Caco-2 (cell line): ENCODE measurements at regions not wholly inside any gene's neighbourhood (a gene's known extent, or its start where the extent isn't known, plus 50 kb on each side); places are given as distances from the start of the nearest gene placed in this dataset.

ENCODE experiments used
- BruUV-seq: library from RNA; stranded (reverse); fragments of 400-500 nt; replicated peaks from 2 replicates; lab custom pipeline; 2021; lab: Mats Ljungman, UMichigan
- CTCF ChIA-PET: fragments of 300-600 bp; sonication (Branson Sonifier 250); formaldehyde crosslinking; loops from one replicate; lab custom pipeline; 2022; ENCODE audit warnings: antibody characterized with exemption; lab: Charles Lee
- POLR2A ChIA-PET: fragments of 300-600 bp; sonication (Branson Sonifier 250); formaldehyde crosslinking; loops from one replicate; lab custom pipeline; 2022; ENCODE audit warnings: antibody characterized with exemption; lab: Charles Lee
- DNase-seq, 2 experiments: peaks; one replicate each; pipeline versions ENCODE4 v3.0.0 to v3.0.0-alpha.2; 2020 to 2022
- H3K27me3 ChIP-seq: replicated peaks from 2 replicates; pipeline ENCODE4 v1.6.0; 2011; ENCODE audit warnings: low read length; ENCODE audit not compliant: control insufficient read depth, insufficient read depth
- H3K36me3 ChIP-seq: 2 replicates; pipeline ENCODE4 v1.5.1; 2011; ENCODE audit warnings: low read length; ENCODE audit not compliant: control insufficient read depth, insufficient read depth
- H3K4me1 ChIP-seq: fragments of 250-450 bp; sonication (Bioruptor Pico); 2 replicates; pipeline ENCODE4 v1.5.1; 2020; ENCODE audit warnings: mild to moderate bottlenecking
- H3K4me3 ChIP-seq: 2 replicates; pipeline ENCODE4 v1.5.1; 2011; ENCODE audit warnings: low read depth, mild to moderate bottlenecking, control low read depth, low read length
- H3K9me3 ChIP-seq: fragments of 250-450 bp; sonication (Bioruptor Pico); 2 replicates; pipeline ENCODE4 v1.5.1; 2020; ENCODE audit warnings: mild to moderate bottlenecking, moderate library complexity
- H3K27ac Mint-ChIP-seq: one replicate; pipeline ENCODE4 v1.8.0; 2022; ENCODE audit warnings: mixed read lengths; ENCODE audit not compliant: unreplicated experiment
- H3K27me3 Mint-ChIP-seq: one replicate; pipeline ENCODE4 v1.8.0; 2022; ENCODE audit warnings: mixed read lengths; ENCODE audit not compliant: insufficient read depth, unreplicated experiment
- H3K36me3 Mint-ChIP-seq: one replicate; pipeline ENCODE4 v1.8.0; 2022; ENCODE audit warnings: mild to moderate bottlenecking, mixed read lengths; ENCODE audit not compliant: insufficient read depth, unreplicated experiment
- H3K4me1 Mint-ChIP-seq: one replicate; pipeline ENCODE4 v1.8.0; 2022; ENCODE audit warnings: low read depth, mixed read lengths; ENCODE audit not compliant: unreplicated experiment
- H3K4me3 Mint-ChIP-seq: one replicate; pipeline ENCODE4 v1.8.0; 2022; ENCODE audit warnings: mild to moderate bottlenecking, moderate library complexity, mixed read lengths; ENCODE audit not compliant: unreplicated experiment
- H3K9me3 Mint-ChIP-seq: one replicate; pipeline ENCODE4 v1.8.0; 2022; ENCODE audit warnings: mixed read lengths; ENCODE audit not compliant: unreplicated experiment
- intact Hi-C: fragments of 100-400 bp; cut with micrococcal nuclease; formaldehyde crosslinking; loops from one replicate; pipeline ENCODE4 v1.10.0; 2022; ENCODE audit not compliant: unreplicated experiment
- TF ChIP-seq, protein P1 (sequence below), 2 experiments: fragments of 200-600 bp in 1 of 2; IDR thresholded peaks; 1 replicate in 1 of 2; 2 replicates in 1 of 2; pipeline versions ENCODE4 v1.5.1 to v1.8.0; 2011 to 2022; ENCODE audit warnings: antibody characterized with exemption in 1 of 2, control low read depth in 1 of 2, inconsistent platforms in 1 of 2, low read depth in 1 of 2, low read length in 1 of 2, mild to moderate bottlenecking in 1 of 2, moderate library complexity in 1 of 2; ENCODE audit not compliant: insufficient read depth in 1 of 2, severe bottlenecking in 1 of 2, unreplicated experiment in 1 of 2

DNA sequence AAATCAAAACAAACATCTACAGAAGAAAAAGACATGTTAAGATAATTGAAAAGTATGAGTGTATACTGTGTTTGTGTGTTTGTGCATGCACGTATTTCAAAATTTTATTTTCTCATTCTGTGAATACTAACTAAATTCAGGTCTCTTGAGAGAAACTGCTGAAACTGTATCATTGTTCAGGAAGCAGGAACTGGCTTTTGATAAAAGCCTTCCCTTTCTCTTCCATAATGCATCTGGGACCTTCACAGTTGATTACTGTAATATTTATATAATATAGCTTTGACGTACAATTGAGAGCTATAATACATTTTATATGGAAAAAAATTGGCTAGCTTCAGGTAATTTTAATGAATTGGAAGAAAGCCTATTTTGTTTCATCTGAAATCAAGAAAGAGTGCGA is 993.5 kb downstream of the SLC6A15 start:
- no peaks in the 10 kb centered on the region for H3K9me3 ChIP-seq
- H3K4me1 ChIP-seq: no peaks in the 10 kb centered on the region
- H3K9me3 Mint-ChIP-seq: no peaks in the 10 kb centered on the region
- CTCF ChIA-PET: no interaction called here
- H3K4me3 Mint-ChIP-seq: no peak overlapping the region
- H3K36me3 ChIP-seq: no peaks in the 10 kb centered on the region
- POLR2A ChIA-PET: no interaction called here
- H3K27me3 Mint-ChIP-seq: no peaks in the 10 kb centered on the region
- H3K4me1 Mint-ChIP-seq: no peaks in the 10 kb centered on the region
- no peaks in the 10 kb centered on the region for H3K36me3 Mint-ChIP-seq
- no peaks in the 10 kb centered on the region for H3K27me3 ChIP-seq
- TF ChIP-seq, protein P1, sequence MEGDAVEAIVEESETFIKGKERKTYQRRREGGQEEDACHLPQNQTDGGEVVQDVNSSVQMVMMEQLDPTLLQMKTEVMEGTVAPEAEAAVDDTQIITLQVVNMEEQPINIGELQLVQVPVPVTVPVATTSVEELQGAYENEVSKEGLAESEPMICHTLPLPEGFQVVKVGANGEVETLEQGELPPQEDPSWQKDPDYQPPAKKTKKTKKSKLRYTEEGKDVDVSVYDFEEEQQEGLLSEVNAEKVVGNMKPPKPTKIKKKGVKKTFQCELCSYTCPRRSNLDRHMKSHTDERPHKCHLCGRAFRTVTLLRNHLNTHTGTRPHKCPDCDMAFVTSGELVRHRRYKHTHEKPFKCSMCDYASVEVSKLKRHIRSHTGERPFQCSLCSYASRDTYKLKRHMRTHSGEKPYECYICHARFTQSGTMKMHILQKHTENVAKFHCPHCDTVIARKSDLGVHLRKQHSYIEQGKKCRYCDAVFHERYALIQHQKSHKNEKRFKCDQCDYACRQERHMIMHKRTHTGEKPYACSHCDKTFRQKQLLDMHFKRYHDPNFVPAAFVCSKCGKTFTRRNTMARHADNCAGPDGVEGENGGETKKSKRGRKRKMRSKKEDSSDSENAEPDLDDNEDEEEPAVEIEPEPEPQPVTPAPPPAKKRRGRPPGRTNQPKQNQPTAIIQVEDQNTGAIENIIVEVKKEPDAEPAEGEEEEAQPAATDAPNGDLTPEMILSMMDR (IDR thresholded peaks at IDR 0.05; ENCODE audit: insufficient read depth in 1 of 2, low read depth in 1 of 2, low read length in 1 of 2, severe bottlenecking in 1 of 2, unreplicated experiment in 1 of 2): no peak
- BruUV-seq: no TSS peak
- intact Hi-C loops: no loop called here
- no peak overlapping the region for H3K4me3 ChIP-seq
- H3K27ac Mint-ChIP-seq: no peak overlapping the region
- DNase-seq: no peak

DNA sequence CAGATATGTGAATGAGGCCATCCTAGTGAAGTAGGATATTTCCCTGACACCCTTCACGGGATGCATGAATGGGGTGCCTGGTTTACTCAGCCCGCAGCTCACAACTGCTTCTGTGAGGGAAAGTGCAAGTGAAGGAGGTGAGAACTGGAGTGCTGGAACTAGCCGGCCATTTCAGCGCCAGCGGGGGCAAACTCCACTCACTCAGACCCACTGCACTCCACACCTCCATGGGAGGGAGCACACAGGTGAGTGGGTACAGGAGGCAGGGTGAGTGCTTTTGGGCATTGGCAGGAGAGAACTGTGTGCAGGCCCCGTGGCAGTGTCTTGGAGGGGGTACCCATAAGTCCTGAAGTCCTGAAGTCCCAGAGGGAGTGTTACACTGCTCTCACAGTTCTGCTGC is 1008.4 kb downstream of the SLC6A15 start:
- no peak for DNase-seq
- no peaks in the 10 kb centered on the region for H3K4me1 ChIP-seq
- BruUV-seq: no TSS peak
- Mint-ChIP-seq H3K36me3 (no peaks in the 10 kb centered on the region), H3K27ac (no peak overlapping the region), H3K4me3 (no peak overlapping the region), H3K9me3 (no peaks in the 10 kb centered on the region), H3K27me3 (no peaks in the 10 kb centered on the region), H3K4me1 (no peaks in the 10 kb centered on the region)
- TF ChIP-seq, protein P1 (IDR thresholded peaks at IDR 0.05; ENCODE audit: insufficient read depth in 1 of 2, low read depth in 1 of 2, low read length in 1 of 2, severe bottlenecking in 1 of 2, unreplicated experiment in 1 of 2): no peak
- intact Hi-C loops: no loop called here
- no peaks in the 10 kb centered on the region for H3K9me3 ChIP-seq
- H3K27me3 ChIP-seq: no peaks in the 10 kb centered on the region
- no peaks in the 10 kb centered on the region for H3K36me3 ChIP-seq
- POLR2A ChIA-PET: no interaction called here
- CTCF ChIA-PET: no interaction called here
- no peak overlapping the region for H3K4me3 ChIP-seq

DNA sequence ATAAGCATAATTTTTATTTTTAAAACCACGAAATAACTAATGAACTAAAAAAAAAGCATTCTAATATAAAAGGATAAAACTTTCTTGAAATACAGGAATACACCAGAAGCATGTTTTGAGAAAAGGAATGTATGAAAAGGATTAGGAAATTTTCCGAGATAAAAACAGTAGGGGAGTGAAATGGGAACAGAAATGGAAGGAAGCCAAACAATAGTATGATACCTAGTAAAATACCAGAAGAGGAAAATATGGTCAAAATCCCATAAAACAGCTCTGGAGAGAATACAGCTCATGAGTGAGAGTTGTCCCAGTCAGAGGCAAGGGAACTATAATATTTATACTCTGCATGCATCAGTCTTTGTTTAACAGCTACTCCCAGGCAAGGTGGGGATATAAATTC is 1016.2 kb downstream of the SLC6A15 start:
- no peak overlapping the region for H3K27ac Mint-ChIP-seq
- Histone ChIP-seq H3K27me3 (no peaks in the 10 kb centered on the region), H3K9me3 (no peaks in the 10 kb centered on the region), H3K36me3 (no peaks in the 10 kb centered on the region), H3K4me1 (no peaks in the 10 kb centered on the region), H3K4me3 (no peak overlapping the region)
- DNase-seq: no peak
- intact Hi-C loops: no loop called here
- no peaks in the 10 kb centered on the region for H3K4me1 Mint-ChIP-seq
- TF ChIP-seq, protein P1 (IDR thresholded peaks at IDR 0.05; ENCODE audit: insufficient read depth in 1 of 2, low read depth in 1 of 2, low read length in 1 of 2, severe bottlenecking in 1 of 2, unreplicated experiment in 1 of 2): no peak
- ChIA-PET POLR2A (no interaction called here), CTCF (no interaction called here)
- no peak overlapping the region for H3K4me3 Mint-ChIP-seq
- H3K9me3 Mint-ChIP-seq: no peaks in the 10 kb centered on the region
- H3K27me3 Mint-ChIP-seq: no peaks in the 10 kb centered on the region
- no TSS peak for BruUV-seq
- no peaks in the 10 kb centered on the region for H3K36me3 Mint-ChIP-seq
